ENCODE measurements at regions not wholly inside any gene's neighbourhood (a gene's known extent, or its start where the extent isn't known, plus 50 kb on each side); places are given as distances from the start of the nearest gene placed in this dataset.
"Not testable (repeated sequence)": the region's sequence is repeated elsewhere in the genome, so short reads cannot be mapped to it uniquely, and the experiment has no call there.

GRCh38 chr13:21261487-21262216 lies 85.2 kb downstream of the MRPL57 start:
- DNase-seq (ENCODE audit: low spot score), result not testable (repeated sequence)

- DNase-seq (ENCODE audit: low spot score), result not testable (repeated sequence)
Observed at GRCh38 chr13:21263909-21264308, 87.5 kb downstream of the MRPL57 start.

GRCh38 chr13:21268485-21268884 lies 92.0 kb downstream of the MRPL57 start:
- not testable (repeated sequence) for DNase-seq (ENCODE audit: low spot score)

- not testable (repeated sequence) for DNase-seq (ENCODE audit: low spot score)
Observed at GRCh38 chr13:21272439-21272838, 96.0 kb downstream of the MRPL57 start.

GRCh38 chr13:21274457-21274856 lies 98.0 kb downstream of the MRPL57 start:
- not testable (repeated sequence) for DNase-seq (ENCODE audit: low spot score)

- no peak for DNase-seq (ENCODE audit: low spot score)
Observed at GRCh38 chr13:21282065-21282464, 105.6 kb downstream of the MRPL57 start.

- DNase-seq (ENCODE audit: low spot score), result no peak
Observed at GRCh38 chr13:21287331-21287907, 111.0 kb downstream of the MRPL57 start.

GRCh38 chr13:21289475-21289874 lies 113.0 kb downstream of the MRPL57 start:
- DNase-seq (ENCODE audit: low spot score), result no peak

- DNase-seq (ENCODE audit: low spot score), result not testable (repeated sequence)
Observed at GRCh38 chr13:21290442-21291002, 114.1 kb downstream of the MRPL57 start.

GRCh38 chr13:21291840-21292239 lies 115.4 kb downstream of the MRPL57 start:
- DNase-seq (ENCODE audit: low spot score), result no peak

- peak; percentile 19 for DNase-seq (ENCODE audit: low spot score)
Observed at GRCh38 chr13:21296991-21297390, 120.5 kb downstream of the MRPL57 start.

GRCh38 chr13:21297447-21297846 lies 121.0 kb downstream of the MRPL57 start:
- no peak for DNase-seq (ENCODE audit: low spot score)

- peak; percentile 87 for DNase-seq (ENCODE audit: low spot score)
Observed at GRCh38 chr13:21297914-21298831, 121.7 kb downstream of the MRPL57 start.

- DNase-seq (ENCODE audit: low spot score), result no peak
Observed at GRCh38 chr13:21304256-21304655, 127.8 kb downstream of the MRPL57 start.

GRCh38 chr13:21306300-21307073 lies 130.0 kb downstream of the MRPL57 start:
- DNase-seq (ENCODE audit: low spot score), result not testable (repeated sequence)

- not testable (repeated sequence) for DNase-seq (ENCODE audit: low spot score)
Observed at GRCh38 chr13:21307158-21307557, 130.7 kb downstream of the MRPL57 start.

GRCh38 chr13:21308906-21309305 lies 132.4 kb downstream of the MRPL57 start:
- no peak for DNase-seq (ENCODE audit: low spot score)

- DNase-seq (ENCODE audit: low spot score), result no peak
Observed at GRCh38 chr13:21309542-21310172, 133.2 kb downstream of the MRPL57 start.

GRCh38 chr13:21310220-21310619 lies 133.8 kb downstream of the MRPL57 start:
- DNase-seq (ENCODE audit: low spot score), result no peak

- DNase-seq (ENCODE audit: low spot score), result not testable (repeated sequence)
Observed at GRCh38 chr13:21314976-21315375, 138.5 kb downstream of the MRPL57 start.

- no peak for DNase-seq (ENCODE audit: low spot score)
Observed at GRCh38 chr13:21316376-21316775, 139.9 kb downstream of the MRPL57 start.

Data from CD4-positive, alpha-beta T cell treated with Interleukin-15 for 4 hours (primary cell).